ENCODE measurements at regions not wholly inside any gene's neighbourhood (a gene's known extent, or its start where the extent isn't known, plus 50 kb on each side); places are given as distances from the start of the nearest gene placed in this dataset.

DNA sequence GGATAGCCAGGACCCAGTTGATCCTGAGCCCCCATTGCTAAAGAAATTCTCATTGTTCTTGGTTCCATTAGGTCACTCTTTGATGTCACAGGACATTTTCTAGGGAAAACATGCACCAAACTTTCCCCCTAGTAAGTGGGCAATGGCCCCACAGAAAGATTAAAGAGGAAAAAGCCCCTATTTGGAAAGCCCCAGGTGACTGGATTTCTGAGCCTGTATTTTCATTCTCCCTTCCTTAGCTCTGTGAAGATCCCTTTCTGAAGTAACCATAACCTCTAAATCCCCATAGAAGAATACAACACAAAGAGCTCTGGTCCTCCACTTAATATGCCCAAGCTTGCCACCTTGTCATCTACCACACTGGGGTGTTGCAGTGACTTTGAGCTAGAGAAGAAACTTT is 232.3 kb upstream of the FGGY start:
- FAIRE-seq, result no peak

DNA sequence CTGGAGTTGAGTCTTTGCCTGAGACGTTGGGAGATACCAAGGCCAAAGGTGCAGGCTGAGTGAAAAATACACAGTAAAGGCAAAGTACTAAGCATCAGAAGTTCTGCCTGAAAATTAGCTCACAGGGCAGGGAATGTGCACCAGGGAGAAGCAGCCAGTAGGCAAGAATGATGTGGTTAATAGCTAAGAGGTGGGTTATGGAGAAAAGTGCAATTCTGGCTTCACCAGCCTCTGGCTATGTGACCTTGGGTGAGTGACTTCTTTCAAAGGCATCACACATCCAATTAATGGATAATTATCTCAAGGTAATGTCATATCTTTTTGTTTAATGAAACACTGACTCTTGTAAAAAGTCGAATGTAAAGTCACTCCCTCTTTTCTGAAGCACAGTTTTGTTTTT is 230.7 kb upstream of the FGGY start:
- no peak for FAIRE-seq

DNA sequence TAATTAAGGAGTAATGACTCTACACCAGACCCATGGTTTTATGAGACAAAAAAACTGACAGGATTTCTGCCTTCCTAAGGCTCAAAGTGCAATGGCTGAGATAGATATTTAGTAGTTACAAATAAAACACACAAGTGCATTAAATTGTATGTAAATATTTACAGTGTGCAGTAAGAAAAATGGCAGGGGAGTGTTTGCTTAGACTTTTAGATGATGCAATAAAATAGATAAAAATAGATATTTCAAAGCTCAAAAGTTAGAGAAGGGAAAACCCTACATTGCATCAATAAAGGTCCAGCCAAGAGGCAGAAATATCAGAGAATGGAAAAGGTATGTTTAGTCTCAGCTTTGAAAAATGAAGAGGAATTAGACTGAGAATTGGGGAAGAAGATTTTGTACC is 226.3 kb upstream of the FGGY start:
- FAIRE-seq, result no peak

DNA sequence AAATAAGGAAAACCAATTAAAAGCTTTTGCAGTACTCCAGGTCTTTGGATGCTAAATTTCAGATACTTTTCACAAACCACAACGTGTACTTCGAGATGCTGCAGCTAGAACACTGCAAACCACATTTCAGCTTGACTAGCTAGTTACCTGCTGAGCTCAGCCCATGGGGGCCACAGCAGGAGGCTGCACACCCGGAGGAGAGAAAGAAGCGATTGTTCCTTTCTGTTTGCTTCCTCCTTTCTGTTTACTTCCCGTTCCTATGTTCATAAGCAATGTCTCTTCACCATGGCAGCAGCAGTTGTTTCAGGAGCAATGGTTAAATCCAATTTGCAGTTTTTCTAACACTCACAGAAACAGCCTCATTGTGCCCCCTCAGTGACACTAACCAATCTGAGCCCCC is 225.6 kb upstream of the FGGY start:
- FAIRE-seq, result no peak

DNA sequence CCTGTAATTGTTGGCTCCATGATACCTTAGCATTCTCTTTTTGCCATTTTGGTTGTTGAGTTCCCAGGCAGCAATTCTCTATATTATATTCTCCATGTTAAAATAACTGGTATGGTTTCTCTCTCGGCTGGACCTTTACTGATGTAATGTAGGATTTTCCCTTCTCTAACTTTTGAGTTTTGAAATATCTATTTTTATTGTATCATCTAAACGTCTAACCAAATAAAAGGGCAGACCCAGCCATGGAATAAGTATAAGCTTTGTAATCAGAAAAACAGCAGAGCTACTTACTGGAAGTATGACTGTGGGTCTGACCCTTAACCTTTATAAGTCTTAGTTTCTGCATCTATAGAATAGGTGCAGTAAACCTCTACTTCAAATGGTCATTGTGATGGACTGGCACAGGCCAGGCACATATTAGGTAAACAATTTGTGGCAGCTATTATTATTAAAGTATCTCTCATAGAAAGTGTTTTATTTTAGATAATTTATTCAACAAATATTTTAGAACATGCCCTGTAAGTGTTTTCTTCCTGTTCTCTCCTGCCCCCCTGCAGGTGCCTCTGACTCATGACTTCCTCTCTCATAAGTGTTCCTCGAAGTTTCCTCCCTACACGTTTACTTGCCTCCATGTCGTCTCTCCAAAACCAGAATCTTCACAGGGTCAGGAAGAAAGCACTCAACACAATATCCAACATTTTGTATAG is 224.9 kb upstream of the FGGY start:
- no peak for FAIRE-seq

DNA sequence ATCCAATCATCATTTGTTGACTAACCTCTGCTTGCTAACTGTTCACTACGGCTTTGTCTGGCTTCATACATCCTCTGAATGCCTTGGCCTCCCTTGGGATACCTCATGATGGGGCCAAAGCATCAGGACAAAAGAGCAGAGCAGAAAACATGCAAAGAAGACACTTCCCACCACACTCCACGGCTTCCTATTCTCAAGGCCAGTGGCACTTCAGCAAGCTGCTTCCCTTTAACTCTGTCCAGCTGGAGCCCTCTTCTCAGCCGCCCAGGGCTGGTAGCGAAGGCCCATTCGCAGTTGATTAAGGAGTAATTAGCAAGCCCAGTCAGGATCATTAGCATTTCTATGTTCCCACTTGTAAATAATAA is 224.3 kb upstream of the FGGY start:
- FAIRE-seq, result no peak

DNA sequence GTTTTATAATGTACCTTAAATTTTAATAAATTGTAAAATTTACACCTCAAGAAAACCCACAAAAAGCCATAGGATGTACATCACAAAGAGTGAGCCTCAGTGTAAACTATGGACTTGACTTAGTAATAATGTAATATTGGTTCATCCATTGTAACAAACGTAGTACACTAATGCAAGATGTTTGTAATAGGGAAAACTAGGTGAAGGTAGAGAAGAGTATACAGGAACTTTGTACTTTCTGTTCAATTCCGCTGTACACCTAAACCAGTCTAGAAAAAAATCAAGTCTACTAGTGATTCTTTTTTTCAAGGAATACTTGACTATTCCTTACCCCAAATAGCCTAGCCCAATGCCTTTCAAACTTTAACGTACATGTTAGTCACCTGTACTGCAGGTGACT is 222.3 kb upstream of the FGGY start:
- no peak for FAIRE-seq

DNA sequence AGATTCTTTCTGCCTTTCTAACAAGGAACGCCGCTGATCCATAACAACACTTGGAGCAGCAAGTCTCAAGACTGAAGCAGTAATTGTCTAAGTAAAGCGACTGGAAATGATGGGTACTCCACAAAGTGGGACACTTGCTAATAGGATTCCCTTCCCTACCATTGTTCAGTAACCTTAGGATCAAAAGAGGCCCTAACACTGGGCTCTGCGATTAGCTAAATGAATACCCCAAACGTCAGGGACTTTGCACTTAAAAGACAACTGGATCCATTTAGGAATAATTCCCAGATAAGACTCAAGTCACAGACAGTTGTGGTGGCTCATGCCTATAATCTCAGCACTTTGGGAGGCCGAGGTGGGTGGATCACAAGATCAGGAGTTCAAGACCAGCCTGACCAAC is 221.9 kb upstream of the FGGY start:
- no peak for FAIRE-seq

DNA sequence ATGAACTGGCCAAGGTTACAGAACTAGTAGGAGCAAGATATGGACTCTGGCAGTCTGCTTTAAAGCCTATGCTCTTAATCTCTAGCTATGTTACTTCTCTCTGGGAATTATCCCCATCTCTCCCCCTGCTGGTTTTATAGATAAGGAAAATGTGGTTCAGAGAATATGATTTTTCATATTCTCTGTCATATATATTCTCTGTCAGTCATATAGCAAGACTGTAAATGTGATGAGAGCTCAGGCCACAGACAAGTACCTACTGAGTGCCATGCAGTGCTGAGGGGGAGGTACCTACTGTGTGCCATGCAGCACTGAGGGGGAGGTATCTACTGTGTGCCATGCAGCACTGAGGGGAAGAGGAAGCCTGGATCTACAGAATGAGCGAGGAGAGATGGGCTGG is 220.3 kb upstream of the FGGY start:
- peak; percentile 58 for FAIRE-seq

DNA sequence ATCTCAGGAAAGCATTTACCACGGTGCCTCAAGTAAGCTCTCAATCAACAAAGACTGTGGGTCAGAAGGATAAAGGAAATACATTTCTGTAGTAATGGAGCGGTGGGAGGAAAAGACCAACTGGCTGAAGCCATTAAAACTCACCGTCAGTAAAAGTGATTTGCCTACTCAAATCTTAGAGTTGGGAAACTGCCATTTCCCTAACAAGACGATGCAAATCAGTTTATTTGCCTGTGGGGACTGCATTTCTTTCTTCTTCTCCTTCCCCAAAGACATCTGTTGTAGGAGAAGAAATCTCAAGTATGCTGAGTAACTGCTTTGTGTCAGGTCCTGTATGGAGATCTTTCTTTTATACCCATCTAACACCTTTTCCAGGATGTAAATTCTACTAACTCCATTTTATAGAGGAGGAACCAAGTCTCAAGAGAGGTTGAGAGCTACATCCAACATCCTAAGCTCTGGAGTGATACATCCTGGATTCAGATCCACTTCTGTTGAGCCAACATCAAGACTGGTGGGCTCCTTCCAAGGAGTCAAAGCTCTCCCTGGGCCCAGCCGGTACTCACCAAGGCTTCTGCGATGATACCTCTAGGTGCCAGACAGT is 219.3 kb upstream of the FGGY start:
- no peak for FAIRE-seq

DNA sequence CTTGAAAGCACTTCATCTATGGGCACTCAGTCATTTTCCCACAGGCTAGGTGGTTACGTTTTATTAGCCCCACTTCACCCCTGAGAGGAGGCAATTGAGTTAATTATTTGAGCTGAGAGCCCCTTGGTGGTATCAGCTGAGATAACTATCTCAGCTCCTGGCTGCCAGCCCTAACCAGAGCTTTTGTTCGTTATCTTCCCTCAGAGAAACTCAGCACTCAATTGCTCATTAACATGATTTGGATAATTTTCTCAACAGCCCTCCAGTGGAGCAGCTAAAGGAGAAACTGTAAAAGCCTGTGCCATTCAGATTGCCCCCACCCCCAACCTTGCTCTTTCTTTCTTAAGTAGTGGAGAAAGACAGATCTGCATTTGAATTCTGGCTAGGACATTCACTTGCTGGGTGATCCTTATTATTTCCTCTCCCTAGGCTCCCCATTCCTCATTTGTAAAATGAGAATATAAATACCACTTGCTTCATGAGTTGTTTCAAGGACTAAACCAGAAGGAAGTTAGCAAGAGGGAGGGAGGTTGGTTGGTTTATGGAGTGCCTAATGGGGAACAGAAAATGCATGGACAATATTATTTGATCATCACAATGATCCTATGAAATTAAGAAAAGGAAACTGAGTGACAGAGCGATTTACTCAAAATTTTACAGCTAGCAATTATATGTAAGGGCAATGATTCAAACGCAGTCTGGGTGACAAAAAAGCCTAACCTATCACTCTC is 218.7 kb upstream of the FGGY start:
- no peak for FAIRE-seq

DNA sequence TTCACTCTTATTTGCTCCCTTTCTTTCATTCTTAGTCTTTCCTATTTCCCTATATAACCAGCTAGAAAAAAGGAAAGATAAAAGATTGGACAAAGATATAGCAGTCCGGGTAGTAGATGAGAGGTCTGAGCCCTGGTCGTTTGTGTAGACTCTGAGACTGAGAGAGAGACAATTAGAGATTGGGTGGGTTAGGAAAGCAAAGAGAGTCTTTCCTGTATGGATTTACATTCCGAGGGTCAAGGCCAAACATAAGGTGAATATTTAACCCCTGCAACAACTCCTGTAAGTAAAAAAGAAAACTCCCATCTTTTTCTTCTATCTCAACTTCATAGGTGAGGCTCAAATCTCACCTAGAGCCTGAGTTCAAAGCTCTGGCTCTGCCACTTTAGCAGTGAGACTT is 218.0 kb upstream of the FGGY start:
- no peak for FAIRE-seq

DNA sequence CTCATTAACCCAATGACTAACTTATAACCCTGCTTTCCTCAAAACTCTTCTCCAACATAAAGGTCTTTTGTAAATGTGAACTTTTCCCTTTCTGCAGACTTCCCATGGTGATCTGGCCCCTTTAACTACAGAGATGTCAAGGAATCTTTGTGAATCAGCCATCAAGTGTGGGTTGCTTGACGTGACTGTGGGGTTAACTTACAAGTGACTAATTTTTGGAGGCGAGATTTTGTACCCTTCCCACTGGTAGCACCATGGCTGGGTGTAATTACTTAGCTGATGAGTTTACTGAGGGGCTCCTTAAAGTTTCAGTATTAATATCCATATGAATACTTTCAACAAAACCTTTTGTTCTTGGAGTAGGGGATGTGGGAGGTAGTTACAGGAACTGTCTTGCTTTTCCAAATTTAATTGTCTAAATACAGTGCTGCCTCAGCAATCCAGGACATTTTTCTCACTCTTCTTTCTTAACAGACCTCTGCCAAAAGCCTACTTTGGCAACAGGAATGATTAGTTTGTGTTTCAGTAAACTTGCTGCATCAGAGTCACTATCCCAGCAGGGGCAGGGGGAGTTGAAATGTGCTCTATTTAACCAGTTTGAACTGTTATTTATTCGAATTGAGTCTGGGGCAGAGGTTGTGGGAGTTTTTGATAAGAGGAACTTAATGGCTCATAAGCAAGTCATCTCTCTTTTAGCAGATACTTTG is 217.3 kb upstream of the FGGY start:
- FAIRE-seq, result no peak

DNA sequence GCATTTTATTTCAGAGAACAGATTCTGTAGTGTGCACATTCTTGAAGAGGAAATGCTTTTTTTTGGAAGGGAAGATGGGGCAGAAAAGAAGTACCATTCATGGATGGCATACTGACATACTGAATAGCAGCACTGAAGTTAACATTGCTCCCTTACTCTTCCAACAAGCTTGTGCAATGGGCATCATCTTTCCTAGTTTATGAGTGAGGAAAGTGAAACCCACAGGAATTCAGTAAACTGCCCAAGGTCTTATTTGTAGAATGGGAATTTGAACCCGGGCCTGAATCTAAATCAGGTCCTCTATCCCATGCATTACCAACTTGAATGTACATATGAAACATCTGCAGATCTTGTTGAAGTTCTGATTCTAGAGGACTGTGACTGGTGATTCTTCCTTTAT is 215.7 kb upstream of the FGGY start:
- FAIRE-seq, result no peak

DNA sequence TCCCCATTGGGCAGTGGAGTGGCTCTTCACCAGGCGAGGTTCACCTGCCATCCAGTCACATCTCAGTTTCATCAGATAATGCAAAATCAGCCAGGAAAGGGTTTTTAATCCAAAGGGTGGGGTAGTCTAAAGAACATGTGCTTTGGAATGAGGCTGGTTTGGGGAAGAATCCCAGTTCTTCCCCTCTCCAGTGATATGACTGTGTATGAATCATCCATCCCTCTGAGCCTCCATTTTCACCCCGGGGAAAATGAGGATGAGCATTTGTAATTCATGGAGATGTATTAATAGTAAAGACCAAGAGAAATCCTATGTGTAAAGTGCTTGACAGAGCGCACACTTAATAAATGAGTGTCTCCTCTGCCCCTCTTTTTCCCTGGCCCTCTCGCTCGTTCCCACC is 215.1 kb upstream of the FGGY start:
- FAIRE-seq, result no peak

DNA sequence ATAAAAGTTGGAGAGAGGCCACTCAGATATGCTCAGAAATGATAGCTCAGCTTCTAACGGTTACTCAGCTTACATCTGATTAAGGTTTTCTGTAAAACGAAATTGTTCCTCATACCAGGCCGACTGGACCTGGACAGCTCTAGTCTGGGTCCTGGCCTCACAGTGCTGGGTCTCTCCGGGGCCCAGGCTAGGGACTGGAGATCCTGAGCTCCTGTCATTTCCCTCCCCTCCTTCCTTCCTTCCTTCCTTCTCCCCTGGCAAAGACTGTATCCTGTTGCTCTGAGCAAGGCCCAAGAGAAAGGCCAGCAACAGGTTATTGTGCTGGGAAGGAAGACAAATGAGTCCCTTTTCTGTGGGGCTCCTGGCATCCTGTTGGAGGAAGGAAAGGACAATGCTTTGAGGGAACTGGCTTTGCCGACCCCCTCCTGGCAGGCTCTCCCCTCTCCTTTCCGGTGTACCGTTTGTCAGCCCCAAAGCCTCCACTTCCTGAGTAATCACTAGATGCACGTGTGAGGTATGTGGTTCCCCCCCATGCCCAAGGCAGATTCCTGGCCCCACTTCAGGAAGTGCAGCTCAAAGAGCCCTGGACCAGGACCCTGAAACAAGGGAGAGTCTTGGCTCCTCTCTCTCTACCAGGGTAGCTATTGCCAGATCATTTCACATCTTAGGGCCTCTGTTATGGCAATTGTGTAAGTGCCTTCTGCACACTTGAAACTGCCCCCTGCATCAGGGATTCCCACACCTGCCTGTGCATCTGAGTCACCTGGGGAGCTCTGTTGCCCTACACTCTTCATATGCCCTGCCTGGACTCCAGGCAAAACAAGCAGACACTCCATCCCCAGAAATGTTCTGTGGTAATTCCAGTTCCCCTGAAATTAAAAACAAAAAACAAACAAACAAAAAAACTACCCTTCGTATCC is 212.7 kb upstream of the FGGY start:
- no peak for FAIRE-seq

DNA sequence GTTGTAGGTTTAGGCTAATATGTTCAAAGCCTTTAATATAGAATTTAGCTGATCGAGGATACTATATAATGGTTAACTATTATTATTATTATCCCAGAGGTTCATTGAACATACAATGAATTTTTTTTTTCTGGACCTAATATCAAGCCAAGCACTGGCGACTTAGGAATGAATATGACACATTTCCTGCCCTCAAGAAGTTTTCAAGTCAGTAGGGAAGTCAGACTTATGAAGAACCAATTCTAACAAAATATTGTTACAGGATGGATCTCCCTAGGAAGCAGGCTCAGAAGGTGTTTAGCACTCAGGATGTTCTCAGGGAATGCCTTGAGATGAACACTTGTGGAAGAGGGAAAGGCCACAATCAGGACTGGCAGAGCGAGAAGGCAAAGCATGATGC is 211.8 kb upstream of the FGGY start:
- FAIRE-seq, result no peak

DNA sequence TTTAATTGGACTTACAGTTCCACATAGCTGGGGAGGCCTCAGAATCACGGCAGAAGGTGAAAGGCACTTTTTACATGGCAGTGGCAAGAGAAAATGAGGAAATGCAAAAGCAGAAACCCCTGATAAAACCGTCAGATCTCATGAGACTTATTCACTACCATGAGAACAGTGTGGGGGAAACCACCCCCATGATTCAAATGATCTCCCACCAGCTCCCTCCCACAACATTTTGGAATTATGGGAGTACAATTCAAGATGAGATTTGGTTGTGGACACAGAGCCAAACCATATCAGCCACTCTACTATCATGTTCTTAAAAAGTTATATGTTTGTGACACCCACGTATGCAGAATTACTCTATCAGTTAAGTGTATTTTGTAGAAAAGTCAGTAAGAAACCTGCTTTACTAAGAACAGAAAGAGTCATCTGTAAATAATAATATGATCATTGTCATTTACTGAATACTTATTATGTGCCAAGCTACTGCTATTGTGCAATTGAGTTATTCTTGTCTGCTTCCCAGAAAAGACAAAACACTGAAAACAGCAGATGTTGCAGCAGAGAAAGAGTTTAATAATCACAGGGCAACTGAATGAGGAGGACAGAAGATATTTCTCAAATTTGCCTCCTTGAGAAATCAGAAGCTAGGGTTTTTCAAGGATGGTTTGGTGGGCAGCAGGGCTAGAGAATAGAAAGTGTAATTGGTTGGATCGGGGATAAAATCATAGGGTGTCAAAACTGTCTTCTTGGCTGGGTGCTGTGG is 207.7 kb upstream of the FGGY start:
- FAIRE-seq, result no peak

DNA sequence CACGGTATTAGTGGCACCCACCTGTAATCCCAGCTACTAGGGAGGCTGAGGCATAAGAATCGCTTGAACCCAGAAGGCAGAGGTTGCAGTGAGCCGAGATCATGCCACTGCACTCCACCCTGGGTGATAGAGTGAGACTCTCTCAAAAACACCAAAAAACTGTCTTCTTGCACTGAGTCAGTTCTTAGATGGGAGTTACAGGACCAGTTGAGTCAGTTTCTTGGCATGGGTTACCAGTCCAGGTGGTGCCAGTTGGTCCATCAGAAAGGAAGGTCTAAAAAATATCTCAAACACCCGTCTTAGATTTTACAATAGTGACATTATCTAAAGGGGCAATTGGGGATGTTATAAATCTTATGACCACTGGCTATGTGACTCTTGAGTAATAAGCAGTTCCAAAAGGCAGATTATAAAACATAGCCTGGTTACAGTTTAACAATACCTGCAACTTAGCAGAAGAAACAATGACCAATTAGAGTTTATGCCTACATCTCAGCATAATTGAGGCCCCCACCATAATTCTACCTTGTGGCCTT is 206.9 kb upstream of the FGGY start:
- no peak for FAIRE-seq

DNA sequence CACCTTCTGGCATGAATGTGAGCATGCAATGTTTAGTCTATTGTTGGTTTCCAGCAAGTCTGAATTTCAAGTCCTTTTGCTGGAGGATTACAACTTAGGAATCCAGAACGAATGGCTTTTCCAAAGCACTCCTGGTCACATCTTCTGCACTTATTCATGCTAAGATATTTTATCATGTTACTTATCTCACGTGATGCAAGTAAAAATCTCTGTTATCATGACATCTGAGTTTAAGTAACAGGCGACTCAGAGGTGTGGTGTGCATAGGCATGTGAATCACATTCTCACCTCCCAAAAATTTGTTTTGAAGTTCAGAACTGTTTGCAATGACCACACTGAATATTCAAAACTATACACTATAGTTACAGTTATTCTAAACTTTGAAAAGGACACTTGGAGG is 204.8 kb upstream of the FGGY start:
- no peak for FAIRE-seq

DNA sequence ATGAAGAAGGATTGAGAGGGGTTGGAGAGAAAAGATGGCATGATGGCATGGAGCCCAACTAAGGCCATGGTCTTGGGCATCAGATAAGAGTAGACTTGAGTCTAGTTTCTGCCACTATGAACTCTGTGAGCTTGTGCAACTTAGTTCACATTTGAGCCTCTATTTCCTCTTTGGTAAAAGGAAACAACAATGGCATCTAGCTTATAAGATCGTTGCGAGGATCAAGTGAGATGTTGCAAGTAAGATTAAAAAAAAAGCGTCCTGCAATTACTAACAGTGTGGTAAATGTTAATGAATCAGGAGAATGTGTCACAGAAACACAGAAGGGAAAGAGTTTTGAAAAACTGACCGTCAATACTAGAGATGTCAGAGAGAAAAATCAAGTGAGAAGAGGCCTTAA is 202.9 kb upstream of the FGGY start:
- FAIRE-seq, result no peak

DNA sequence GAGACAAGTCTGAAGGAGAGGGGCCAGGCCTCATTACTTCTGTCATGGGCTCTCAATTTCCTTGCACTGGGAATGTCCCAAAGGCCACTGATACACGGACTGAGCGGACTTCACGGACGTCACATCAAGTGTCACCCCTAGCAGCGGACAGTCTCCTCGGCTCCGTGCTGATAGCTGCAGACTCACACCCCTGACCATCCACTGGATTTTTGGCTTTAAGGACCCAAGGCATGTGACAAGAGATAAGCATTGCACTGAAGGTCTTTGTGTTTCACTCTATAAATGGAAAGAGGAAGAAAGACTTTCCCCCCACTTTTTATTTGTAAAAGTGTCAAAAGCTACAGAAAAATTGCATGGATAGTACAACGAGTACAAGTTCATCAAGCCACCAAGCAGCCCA is 200.4 kb upstream of the FGGY start:
- FAIRE-seq, result no peak
